AG09319 (cell line): ENCODE measurements at regions not wholly inside any gene's neighbourhood (a gene's known extent, or its start where the extent isn't known, plus 50 kb on each side); places are given as distances from the start of the nearest gene placed in this dataset.
"Not testable (repeated sequence)": the region's sequence is repeated elsewhere in the genome, so short reads cannot be mapped to it uniquely, and the experiment has no call there.

Experiments
- DNase-seq: peaks from one replicate; pipeline ENCODE4 v3.0.0-alpha.2; 2010; ENCODE audit warnings: low read depth; ENCODE audit errors: extremely low read depth
- CTCF ChIP-seq: IDR thresholded peaks from 2 replicates; pipeline ENCODE4 v1.5.1; 2011; ENCODE audit warnings: low read depth, mild to moderate bottlenecking, inconsistent platforms, low read length, moderate library complexity

GRCh38 chr16:63650550-63650949, 1471.3 kb downstream of the CDH11 start:
- TF ChIP-seq CTCF = no peak

GRCh38 chr16:63633706-63634445, 1488.0 kb downstream of the CDH11 start:
- DNase-seq = not testable (repeated sequence)

More at GRCh38 chr16:63650550-63650949, 1471.3 kb downstream of the CDH11 start:
- DNase-seq = no peak

DNA sequence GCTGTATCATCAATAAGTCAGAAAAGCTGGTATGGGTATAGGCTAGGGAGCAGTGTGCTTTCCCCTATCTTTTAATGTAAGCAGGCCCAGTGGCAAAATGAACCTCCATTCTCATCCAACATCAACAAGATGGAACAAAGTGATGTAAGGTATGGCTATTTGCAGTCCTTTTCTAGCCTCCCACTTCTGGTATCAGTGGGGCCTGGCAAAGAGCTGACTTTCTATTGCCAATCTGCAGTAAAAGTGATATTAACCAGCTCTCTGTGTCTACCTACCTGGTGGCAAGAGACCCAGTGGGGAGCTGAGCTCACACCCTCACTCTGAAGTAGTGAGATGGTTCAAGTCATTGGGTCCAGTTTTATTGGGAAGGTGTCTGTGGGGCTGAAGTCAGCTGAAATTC, 1492.6 kb downstream of the CDH11 start:
- DNase-seq = no peak
- TF ChIP-seq CTCF = no peak

DNA sequence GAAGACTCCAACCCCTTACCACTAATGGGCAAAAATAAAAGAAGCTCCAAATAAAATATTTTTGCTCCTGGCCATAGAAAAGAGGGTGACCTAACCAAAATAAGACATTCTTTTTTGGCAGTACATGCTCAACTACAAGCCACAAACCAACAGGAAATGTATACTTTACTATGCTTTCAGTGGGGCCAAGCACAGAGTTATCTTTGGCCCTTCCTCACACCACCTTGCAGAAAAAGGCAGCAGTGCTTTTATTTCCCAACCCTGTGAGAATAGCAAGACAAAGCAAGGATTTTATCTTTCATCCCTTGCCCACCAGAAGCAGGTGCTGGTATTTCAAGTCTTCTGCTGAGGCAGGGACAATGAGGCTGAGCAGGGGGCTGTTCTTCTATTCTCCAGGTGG, 1493.1 kb downstream of the CDH11 start:
- TF ChIP-seq CTCF = no peak
- DNase-seq = no peak

DNA sequence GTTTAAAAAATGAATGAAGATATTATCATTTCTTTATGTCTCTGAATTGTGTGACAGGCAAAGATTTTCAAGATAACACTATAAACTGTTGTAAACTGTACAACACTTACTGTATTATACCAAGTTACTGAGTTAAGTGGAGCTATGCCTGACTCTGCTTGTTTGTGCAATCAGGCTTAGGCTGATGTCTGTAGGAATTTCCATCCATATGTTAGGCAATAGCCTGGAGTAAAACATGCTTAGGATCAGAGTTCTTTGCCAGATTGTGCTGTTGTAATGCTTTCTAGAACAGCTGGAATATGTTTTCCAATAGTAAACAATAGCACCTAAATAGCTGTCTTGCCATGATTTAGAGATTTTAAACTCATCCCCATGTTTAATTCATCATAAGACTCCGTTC, 1496.7 kb downstream of the CDH11 start:
- DNase-seq = no peak
- TF ChIP-seq CTCF = no peak

DNA sequence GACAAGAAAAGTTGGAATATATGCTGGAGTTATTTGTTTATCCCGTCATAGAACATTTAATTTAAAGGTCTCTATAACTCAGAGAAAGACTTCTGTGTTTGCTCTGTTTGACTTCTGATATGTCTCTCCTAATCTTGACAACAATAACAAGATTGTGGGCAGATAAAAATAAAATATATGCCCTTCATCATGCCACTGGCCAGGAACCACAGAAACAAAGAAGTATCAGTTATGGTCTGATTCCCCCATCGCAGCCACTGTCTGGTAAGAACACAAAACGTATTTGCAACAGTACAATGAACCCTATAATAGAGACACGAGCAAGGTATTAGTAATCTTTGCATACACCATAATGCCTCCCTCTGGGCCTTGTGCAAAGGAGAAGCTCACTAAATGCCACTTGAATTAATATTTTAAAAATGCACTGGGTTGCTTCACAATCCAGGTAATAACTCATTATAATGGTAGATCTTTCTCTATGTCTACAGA, 1498.3 kb downstream of the CDH11 start:
- TF ChIP-seq CTCF = no peak
- DNase-seq = no peak

DNA sequence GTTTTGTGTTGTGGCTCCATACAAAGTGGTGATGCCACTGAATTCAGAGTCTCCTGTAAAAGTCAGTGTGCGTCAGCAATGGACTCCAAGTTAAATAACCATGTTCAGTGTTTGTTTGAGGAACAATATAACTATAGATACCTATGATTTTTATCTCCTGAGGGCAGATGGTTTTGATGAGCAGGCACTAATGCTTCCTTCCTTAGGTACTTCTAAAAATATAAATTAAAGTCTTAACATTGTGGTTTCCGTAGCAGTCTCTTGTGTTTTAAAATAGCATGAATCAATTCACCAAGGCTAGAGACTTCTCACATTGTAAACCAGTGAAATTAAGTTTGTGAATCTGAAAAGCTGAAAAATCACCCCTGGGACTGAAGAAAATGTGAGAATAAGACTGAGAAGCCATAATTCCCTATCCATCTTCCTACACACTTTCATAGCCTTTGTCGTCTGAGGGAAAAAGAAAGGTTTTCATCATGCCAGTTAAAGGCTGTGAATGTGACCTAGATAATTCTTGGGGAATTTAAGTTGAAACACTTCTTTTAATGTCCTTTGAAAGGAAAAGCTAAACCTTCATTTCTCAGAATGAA, 1502.9 kb downstream of the CDH11 start:
- TF ChIP-seq CTCF = no peak
- DNase-seq = no peak
